HG02852 (cell line): ENCODE measurements at regions not wholly inside any gene's neighbourhood (a gene's known extent, or its start where the extent isn't known, plus 50 kb on each side); places are given as distances from the start of the nearest gene placed in this dataset.
"Not testable (repeated sequence)": the region's sequence is repeated elsewhere in the genome, so short reads cannot be mapped to it uniquely, and the experiment has no call there.

Experiments
- ATAC-seq: cut with Tn5 transposase; IDR thresholded peaks from one replicate; pipeline ENCODE4 v1.9.1; 2021; ENCODE audit warnings: mild to moderate bottlenecking, moderate library complexity; ENCODE audit not compliant: unreplicated experiment

DNA sequence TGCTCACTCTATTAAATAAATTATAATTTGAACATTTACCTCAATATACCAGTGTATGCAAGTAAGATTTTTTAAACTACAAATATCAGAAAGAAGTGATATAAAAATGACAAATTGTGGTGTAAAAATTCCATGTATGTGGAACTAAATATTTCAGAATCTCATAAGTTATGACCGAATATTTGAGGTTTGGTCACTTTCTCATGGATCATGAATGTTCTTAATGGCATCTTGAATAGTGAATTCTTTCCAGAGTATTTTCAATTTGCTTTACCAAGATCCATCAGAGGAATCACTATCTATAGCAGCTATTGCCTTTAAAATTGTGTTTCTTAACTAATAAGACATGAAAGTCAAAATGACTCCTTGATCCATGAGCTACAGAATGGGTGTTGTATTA lies 950.6 kb downstream of the TBC1D32 start:
- ATAC-seq = no peak

DNA sequence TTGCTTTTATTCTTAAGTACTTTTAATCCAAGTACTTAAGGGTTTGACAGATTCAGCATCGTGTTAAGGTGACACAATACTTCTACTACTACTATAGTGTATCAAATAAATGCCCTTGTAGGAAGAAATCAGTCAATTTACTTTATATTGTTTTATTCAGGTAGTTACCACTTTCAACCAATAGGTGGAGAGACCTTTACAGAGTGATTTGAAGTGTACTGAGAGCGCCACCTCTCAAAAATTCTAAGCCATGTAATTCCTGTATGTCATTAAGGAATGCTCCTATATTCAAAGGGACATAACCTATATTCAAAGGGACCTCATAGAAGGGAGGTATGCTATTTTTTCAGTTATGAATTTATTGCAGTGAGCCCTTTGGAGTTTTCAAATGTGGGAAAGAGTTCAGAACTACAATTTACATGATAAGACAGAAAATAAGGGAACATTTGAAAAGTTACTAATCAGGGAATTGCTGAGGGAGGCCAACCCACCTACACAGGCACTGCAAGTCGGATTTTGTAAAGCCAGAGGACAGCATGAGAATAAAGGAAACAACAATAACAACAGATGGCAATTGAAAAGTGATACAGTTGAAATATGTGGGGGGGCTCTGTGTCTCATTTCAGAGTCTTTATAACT lies 955.6 kb downstream of the TBC1D32 start:
- ATAC-seq = peak; percentile 89

DNA sequence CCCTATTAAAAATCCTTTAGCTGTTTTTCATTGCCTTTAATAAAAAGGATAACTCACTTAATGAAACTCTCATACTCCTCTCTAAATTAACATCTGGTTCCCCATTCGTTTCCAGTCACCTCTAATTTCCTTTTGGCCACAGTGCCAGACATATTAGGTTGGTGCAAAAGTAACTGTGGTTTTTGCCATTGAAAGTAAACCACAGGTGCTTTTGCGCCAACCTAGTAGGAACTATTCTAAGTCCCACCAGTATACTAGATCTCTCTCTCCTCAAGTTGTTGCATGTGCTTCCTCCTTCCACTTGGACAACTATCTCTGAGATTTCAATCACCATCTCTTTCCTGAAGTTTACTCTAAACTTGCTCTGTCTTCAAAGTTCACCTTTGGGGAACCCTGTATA lies 961.1 kb downstream of the TBC1D32 start:
- ATAC-seq = no peak

DNA sequence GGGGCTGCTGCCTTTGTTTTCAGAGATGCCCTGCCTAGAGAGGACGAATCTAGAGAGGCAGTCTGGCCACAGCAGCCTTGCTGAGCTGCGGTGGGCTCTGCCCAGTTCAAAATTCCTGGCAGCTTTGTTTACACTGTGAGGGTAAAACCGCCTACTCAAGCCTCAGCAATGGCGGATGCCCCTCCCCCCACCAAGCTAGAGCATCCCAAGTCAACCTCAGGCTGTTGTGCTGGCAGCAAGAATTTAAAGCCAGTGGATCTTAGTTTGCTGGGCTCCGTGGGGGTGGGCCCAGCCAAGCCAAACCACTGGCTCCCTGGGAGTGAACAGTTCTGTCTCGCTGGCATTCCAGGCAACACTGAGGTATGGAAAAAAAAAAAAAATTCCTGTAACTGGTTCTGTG lies 970.9 kb downstream of the TBC1D32 start:
- ATAC-seq = no peak

DNA sequence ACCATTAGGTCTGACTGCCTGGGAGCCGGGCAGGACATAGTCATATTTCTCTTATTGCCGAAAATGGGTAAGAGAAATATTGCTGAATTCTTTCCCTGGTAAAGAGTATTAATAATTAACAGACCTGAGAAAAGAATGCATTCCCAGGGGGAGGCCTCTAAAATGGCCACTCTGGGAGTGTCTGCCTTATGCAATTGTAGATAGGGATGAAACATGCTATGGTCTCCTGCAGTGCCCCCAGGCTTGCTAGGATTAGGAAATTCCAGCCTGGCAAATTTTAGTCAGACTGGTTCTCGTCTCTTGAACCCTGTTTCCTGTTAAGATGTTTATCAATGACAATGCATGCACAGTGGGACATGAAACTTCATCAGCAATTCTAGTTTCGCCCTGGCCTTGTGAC lies 975.7 kb downstream of the TBC1D32 start:
- not testable (repeated sequence) for ATAC-seq

DNA sequence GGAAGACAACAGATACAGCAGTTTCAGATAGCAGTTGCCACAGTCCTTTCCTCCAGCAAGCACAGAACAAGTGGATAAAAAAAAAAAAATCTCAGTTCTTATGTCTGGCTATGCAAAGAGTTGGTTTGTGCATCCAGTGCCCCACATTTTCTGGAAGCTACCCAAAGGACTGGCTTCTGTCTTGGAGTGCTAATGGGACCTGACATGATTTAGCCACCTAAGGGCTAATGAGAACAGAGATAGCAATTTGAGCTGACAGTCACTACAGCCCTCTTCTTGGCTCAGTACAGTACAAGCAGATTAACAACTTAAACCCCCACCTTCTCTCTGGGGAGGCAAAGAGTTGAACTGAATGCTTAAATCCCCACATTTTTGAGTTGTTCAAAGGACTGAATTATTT lies 976.8 kb downstream of the TBC1D32 start:
- ATAC-seq = no peak

DNA sequence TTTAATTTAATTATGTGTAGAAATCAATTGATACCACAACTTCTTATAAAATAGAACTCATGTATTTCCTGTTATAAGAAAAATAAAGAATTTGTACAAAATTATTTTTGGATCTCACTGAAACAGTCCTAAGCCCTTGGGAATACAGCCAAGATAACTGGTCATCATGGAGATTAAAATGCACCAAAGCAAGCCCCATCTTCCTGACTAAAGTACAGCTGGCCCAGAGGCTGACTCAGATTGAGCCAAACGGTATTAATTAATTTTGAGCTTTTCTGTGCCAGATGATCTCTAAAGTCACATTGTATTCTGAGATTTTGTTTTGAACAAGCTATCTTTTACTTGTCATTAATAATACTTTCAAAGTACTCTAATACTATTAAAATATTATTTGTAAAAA lies 978.5 kb downstream of the TBC1D32 start:
- no peak for ATAC-seq

DNA sequence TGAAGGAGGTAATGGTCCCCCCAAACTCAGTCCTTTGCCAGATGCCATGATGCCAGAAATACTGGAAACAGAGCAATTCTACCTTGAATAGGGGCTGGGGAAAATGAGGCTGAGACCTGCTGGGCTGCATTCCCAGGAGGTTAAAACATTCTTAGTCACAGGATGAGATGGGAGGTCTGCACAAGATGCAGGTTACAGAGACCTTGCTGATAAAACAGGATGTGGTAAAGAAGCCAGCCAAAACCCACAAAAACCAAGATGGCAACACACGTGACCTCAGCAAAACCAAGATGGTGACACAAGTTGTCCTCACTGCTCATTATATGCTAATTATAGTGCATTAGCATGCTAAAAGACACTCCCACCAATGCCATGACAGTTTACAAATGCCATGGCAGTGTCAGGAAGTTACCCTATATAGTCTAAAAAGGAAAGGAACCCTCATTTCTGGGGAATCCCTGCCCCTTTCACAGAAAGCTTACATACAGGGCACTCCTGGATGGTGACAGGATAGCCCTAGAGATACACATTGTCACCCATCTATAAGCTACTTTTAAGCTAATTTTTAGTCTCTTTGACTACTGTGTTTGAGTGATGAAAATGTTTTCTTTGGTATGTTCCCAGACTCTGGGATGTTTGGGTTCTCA lies 979.7 kb downstream of the TBC1D32 start:
- no peak for ATAC-seq

DNA sequence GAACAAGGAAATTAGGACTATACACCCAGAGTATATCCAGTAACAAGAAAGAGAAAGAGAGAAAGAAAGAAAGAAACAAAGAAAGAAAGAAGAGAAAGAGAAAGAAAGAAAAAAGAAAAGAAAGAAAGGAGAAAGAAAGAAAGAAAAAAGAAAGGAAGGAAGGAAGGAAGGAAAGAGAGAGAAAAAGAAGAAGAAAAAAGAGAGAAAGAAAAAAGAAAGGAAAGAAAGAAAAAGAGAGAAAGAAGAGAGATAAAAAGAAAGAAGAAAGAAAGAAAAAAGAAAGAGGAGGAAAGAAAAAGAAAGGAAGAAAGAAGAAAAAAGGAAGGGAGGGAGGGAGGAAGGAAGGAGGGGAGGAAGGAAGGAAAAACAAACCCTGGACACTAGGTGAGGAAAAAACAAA lies 981.8 kb downstream of the TBC1D32 start:
- no peak for ATAC-seq

DNA sequence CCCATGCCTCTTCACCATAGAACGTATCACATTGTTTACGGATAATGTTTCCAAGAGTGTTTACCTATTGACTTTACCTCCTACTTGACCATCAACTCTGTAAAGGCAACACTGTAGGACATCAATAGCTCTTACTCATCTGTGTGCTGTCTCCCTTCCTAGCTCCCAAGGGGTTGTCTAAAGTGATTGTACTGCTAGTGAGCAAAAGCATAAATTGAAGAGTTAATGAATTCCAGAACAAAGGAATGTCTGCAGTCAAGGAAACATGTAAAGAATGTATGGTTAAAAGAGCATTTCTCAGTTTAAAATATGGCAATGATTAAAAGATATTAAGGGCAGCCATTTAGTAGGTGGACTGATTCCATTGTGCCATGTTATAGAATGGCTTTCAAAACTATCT lies 985.4 kb downstream of the TBC1D32 start:
- no peak for ATAC-seq

DNA sequence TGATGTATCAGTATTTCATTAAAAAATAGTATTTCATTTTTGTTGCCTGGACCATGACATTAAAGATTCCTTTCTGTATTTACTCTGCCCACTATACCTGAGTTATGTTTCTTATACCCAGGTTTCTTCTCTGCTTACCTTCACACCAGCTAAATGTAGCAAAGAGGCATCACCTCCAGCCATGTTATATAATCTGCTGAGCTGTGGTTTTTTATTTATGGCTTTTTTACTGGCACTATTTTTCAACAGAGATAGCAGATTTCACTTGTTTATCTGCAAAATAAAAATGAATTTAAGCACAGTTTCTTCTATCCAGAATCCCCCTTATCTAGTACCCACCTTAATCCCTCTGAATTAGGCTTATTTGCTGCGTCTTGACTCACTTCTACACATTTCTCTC lies 979.0 kb upstream of the MAN1A1 start:
- ATAC-seq = no peak

DNA sequence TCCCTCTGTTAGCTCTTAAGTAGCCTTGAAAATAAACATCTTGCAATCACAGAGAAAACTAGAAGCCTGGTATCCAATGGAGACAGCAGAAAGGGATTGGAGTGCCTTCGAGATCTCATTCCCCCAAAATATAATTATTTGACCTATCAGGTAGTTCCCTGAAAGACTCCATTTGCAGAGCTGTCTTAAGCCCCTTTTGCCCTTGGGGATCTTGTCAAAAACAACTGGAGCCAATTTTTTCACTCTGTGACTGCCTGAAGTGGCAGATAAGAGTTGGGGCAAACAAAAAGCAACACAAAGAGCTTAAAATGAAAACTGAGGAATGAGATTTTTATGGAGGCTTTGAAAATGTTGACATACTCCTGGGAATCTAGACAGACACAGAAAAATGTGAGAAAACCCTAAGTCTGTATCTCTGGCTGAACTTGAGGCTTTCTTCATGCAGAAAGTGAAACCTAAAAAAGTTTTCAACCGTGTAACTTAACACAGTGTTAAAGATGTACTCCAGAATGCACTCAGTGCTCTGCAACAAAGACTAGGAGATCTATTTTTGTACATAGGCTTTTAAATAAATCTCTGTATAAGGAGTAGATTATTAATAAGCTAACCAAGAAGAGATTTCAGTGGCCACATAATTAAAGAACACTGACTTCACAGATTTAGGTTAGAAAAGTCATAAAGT lies 971.1 kb upstream of the MAN1A1 start:
- no peak for ATAC-seq

DNA sequence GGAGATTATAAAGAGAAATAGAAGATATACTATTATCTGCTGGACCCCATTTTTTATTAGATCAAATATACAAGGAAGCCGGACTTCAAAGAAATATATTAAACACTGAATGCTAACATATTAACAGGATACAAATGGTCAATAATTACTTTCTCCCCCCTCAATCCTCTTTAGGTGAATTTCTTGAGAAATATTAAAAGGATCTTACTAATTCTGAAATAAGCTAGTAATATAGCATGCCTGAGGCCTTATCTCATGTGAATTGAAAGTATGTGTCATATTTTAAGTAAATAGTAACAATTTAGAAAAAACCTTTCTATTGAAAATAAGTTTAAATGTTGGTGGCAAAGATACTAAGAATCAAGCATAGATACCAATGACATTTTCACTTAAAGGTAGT lies 954.7 kb upstream of the MAN1A1 start:
- ATAC-seq = no peak

DNA sequence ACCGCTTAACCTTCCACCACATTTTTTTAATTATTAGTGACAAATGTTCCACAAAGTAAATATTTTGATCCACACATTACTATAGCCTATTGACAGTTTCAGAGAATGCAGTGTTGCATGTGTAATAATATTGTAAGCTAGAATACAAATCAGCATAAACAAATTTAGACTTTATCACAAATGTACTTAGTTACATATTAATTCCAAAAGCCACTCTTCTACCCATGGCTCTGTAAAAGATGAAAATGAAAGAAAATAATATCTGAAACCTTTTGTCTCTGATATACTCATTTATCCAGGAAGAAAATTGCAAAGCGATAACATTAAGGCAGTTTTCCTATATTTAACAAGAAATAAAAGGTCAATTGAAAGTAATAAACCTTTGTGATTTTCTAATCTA lies 954.0 kb upstream of the MAN1A1 start:
- no peak for ATAC-seq

DNA sequence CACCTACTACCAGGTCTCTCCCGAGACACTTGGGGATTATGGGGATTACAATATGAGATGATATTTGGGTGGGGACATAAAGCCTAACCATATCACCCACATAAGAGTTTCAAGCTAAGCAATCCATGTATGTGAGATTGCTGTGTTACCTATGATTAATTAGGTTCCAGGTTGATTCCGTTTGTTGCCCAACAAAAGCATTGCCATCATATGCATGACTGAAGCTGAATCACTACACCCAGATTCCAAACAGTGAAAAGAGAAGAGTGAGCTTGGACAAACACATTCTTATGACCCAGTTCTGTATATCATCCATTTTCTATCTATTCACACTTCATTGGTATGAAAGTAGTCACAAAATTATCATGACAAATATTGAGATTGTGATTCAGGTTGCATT lies 952.5 kb upstream of the MAN1A1 start:
- ATAC-seq = no peak

DNA sequence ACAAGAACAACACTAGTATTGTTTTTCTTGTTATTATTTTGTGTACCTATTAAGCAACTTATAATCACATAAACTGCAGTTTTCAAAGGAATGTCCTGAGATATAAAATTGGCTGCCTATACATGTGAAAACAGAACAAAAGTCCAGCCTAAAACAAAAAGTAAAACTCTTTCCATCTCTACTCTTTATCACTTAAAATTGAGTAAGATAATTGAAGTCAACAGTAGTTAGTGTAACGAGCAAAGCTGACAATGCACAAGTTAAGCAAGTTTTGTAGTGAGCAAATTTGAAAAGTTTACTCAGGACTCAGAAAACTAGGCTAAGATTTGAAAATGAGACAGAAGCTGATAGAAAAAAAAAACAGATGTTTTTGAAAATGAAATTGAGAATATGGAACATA lies 941.4 kb upstream of the MAN1A1 start:
- ATAC-seq = no peak

DNA sequence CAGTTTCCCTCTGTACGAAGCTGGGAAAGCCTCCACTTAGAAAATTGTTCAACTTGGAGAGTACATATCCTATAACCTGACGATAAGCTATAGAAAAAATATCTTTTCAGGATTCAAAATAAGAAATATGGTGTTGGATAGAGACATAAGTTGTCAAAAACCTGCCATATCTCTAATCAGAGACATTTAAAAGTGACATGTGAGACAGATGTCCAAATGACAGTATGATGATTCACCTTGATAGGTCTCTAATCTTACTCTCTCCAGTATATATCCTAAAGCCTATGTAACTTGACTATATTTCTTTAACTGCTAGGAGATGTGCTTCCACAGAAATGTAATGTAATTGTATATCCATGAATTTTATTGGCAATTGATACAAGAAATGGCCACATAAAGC lies 932.4 kb upstream of the MAN1A1 start:
- ATAC-seq = no peak

DNA sequence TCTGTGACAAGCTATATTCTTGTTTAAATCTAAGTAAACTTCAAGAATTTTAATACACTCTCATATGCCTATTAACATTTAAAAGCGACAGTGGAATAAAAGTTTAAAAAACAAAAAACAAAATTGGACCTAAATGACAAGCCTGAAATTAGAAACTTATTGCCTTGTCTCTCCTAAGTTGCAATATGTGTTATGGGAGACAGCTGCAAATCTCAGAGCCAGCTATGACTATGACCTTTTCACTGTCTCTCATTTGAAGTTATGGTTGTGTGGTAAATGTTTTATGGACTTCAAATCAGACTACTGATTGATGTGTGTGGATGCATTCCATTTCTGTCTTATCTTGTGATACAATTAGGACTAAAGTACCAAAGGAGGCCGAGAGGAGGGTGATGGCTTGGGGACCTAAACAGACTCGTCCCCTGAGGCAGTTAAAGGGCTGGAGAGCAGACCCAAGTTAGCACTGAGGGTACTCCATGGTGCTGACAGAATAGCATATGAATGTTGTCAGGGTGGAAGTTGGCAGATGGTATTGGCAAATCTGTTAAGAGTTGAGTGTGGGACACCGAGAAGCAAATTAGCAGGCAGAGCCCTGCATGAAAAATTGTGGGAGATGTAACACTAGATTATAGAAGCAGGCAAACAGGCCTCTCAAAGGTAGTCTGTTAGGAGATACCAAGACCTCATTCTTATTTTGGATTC lies 930.1 kb upstream of the MAN1A1 start:
- no peak for ATAC-seq

DNA sequence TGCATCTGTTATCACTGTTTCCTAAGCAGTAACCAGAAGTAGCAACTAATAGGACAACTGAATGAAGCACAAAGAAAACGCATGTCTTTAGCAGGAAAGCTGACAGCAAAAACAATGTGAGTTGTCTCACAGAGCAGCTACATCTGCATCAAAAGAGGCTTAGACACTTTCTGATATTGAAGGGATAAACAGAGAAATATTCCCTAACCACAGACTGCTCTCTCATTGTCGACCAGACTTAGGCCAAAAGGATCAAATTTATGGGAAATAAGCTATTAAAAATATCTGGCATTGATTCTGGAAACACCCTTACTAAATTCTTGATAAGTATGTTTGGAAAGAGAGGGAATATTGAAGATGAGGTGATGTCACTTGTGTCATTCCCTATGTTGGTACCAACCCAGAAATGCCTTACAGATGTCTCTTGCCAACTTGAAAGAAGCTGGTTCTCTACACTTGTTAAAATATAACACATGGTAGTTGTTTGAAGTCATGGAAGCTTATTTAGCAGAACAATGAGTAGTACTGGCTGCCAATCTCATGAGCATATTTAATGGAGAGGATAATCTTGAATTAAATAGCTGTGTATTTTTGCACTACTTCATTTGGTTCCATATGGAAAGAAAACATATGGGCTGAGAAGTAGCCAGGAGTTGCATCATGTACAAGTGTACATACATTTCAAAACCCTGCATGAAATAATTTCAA lies 929.3 kb upstream of the MAN1A1 start:
- ATAC-seq = no peak

DNA sequence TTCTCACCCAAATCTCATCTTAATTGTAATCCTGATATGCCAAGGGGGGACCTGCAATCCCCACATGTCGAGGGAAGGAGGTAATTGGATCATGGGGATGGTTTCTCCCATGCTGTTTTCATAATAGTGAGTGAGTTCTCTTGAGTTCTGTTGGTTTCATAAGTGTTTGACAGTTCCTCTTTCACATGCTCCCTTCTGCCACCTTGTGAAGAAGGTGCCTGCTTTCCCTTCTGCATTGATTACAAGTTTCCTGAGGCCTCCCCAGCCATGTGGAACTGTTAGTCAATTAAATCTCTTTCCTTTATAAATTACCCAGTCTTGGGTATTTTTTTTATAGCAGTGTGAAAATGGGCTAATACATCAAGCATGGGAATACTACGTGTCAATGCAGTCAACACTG lies 925.0 kb upstream of the MAN1A1 start:
- ATAC-seq = peak; percentile 81

DNA sequence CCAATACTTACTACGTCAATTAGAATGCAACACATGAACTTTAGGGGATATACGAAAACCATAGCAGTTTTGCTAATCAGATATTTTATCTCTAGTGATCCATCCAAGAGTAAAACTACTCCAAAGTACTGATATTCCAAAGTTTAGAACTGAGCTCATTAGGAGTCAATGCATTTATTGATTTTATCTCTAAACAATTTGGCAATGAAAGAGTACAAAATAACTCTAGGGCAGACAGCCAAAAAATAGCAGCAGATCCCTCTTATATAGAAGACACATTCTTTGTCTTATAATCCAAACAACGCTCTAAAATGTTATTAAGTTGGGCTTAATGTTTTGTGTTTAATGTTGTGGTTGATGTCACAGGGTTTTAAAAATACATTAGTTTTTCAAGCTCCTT lies 923.9 kb upstream of the MAN1A1 start:
- ATAC-seq = no peak
